GM23248 (cell line): ENCODE measurements at regions not wholly inside any gene's neighbourhood (a gene's known extent, or its start where the extent isn't known, plus 50 kb on each side); places are given as distances from the start of the nearest gene placed in this dataset.

ENCODE experiments used
- DNase-seq: peaks from one replicate; pipeline ENCODE4 v3.0.0-alpha.2; 2015
- H2AFZ ChIP-seq: fragments of 200-600 bp; sonication (generic); 2 replicates; pipeline ENCODE4 v1.6.1; 2016; ENCODE audit warnings: antibody characterized with exemption
- H3F3A ChIP-seq: fragments of 200-600 bp; sonication (generic); 2 replicates; pipeline ENCODE4 v1.6.1; 2016; ENCODE audit warnings: mild to moderate bottlenecking, antibody characterized with exemption, mixed run types; ENCODE audit not compliant: insufficient read depth
- H3K27ac ChIP-seq: fragments of 200-600 bp; sonication (generic); 2 replicates; pipeline ENCODE4 v1.5.1; 2016; ENCODE audit warnings: mild to moderate bottlenecking
- H3K27me3 ChIP-seq: fragments of 200-600 bp; sonication (generic); replicated peaks from 2 replicates; pipeline ENCODE4 v1.6.1; 2016; ENCODE audit warnings: mild to moderate bottlenecking; ENCODE audit not compliant: insufficient read depth
- H3K36me3 ChIP-seq: fragments of 200-600 bp; sonication (generic); 2 replicates; pipeline ENCODE4 v1.6.1; 2016; ENCODE audit warnings: low read depth, mild to moderate bottlenecking
- H3K4me1 ChIP-seq: fragments of 200-600 bp; sonication (generic); 2 replicates; pipeline ENCODE4 v1.6.1; 2016; ENCODE audit warnings: mild to moderate bottlenecking; ENCODE audit not compliant: insufficient read depth
- H3K4me2 ChIP-seq: fragments of 200-600 bp; sonication (generic); one replicate; pipeline ENCODE4 v1.6.1; 2016; ENCODE audit warnings: mild to moderate bottlenecking; ENCODE audit not compliant: unreplicated experiment
- H3K4me3 ChIP-seq: fragments of 200-600 bp; sonication (generic); 2 replicates; pipeline ENCODE4 v1.5.1; 2016; ENCODE audit warnings: mild to moderate bottlenecking
- H3K79me2 ChIP-seq: fragments of 200-600 bp; sonication (generic); 2 replicates; pipeline ENCODE4 v1.6.1; 2016; ENCODE audit warnings: mild to moderate bottlenecking; ENCODE audit not compliant: insufficient read depth
- H3K9ac ChIP-seq: fragments of 200-600 bp; sonication (generic); 2 replicates; pipeline ENCODE4 v1.6.1; 2016; ENCODE audit warnings: mild to moderate bottlenecking
- H3K9me2 ChIP-seq: fragments of 200-600 bp; sonication (generic); 2 replicates; pipeline ENCODE4 v1.6.1; 2016; ENCODE audit warnings: mixed run types, mild to moderate bottlenecking, moderate library complexity; ENCODE audit not compliant: insufficient read depth
- H3K9me3 ChIP-seq: fragments of 200-600 bp; sonication (generic); one replicate; pipeline ENCODE4 v1.6.1; 2017; ENCODE audit warnings: low read depth
- H4K20me1 ChIP-seq: fragments of 200-600 bp; sonication (generic); 2 replicates; pipeline ENCODE4 v1.6.0; 2016; ENCODE audit not compliant: insufficient read depth
- EZH2 ChIP-seq: fragments of 200-600 bp; sonication (generic); IDR thresholded peaks from 2 replicates; pipeline ENCODE4 v1.6.1; 2018; ENCODE audit warnings: antibody characterized with exemption, mild to moderate bottlenecking; ENCODE audit not compliant: insufficient read depth, poor library complexity, severe bottlenecking
- EZH2phosphoT487 ChIP-seq: fragments of 200-600 bp; sonication (generic); IDR thresholded peaks from 2 replicates; pipeline ENCODE4 v1.6.1; 2018; ENCODE audit warnings: antibody characterized with exemption, moderate library complexity, mild to moderate bottlenecking, low read depth; ENCODE audit not compliant: insufficient read depth
- WGBS, 2 experiments: methylation state at CpG; one replicate each; pipeline ENCODE4 v1.1.6; 2015 to 2017; ENCODE audit warnings: low lambda C conversion rate in 2 of 2, low coverage in 1 of 2; ENCODE audit errors: missing lambda C conversion rate in 2 of 2; 5-methylcytosine and 5-hydroxymethylcytosine counted together
- in situ Hi-C: fragments of 300-500 bp; cut with MboI; formaldehyde crosslinking; loops from 2 replicates; pipeline ENCODE4 v1.15.0; 2020

DNA sequence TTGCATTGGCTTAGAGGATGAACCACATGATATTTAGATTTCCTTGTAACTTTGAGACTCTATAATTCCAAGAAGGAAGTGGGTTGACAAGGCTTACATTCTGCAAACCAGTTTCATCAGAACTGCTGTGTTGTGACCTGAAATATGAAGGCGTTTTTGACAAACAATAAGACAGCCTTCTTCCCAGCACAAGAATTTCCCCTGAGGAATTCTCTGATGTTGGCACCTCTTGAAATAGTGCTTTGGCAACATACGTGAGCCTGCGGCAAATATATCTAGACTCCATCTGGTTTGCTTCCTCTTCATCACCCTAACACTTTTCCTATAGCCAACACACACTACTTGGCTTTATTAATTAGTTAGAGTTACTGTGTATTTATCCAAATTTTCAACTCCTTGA, 585.5 kb upstream of the SOX9 start:
- DNase-seq = no peak
- Histone ChIP-seq H3K4me1 (peaks cover 11% of the 10 kb centered on the region), H3K36me3 (no peaks in the 10 kb centered on the region), H3K9me2 (no peaks in the 10 kb centered on the region), H3K4me2 (no peak overlapping the region), H4K20me1 (no peaks in the 10 kb centered on the region), H3K9me3 (no peaks in the 10 kb centered on the region), H3K4me3 (no peak overlapping the region), H3K27ac (no peak overlapping the region), H3F3A (peaks cover 3% of the 10 kb centered on the region; the same call in 1 of the 2 replicates), H3K27me3 (no peaks in the 10 kb centered on the region), H2AFZ (no peak overlapping the region), H3K9ac (no peak overlapping the region), H3K79me2 (no peaks in the 10 kb centered on the region)
- in situ Hi-C loops = no loop called here
- 94 to 100% methylated on average over 3 of the region's 3 CpGs for WGBS, 2 experiments
- TF ChIP-seq EZH2 (no peak), EZH2phosphoT487 (no peak)

DNA sequence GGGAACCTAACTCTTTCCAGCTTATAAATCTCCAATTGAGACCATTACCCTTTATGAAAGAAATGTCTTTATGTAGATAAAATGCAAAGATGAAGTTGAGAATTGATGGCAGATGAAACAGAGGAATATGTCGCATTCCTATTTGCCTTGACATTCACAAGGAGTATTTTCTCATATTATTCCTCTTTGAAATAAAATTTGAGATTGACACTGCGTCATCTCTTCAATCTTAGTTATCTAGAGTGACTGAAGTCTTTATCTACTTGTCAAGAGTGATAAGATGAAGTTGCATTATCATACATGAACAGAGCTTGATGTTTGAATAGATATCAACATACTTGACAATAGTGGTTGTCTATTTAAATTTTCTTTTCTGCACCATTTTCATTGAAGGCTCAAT, 574.4 kb upstream of the SOX9 start:
- no peak overlapping the region for H3K4me2 ChIP-seq
- in situ Hi-C loops = no loop called here
- H3K27ac ChIP-seq = no peak overlapping the region
- WGBS, 2 experiments = 77 to 81% methylated on average over 2 of the region's 2 CpGs
- TF ChIP-seq EZH2 (no peak), EZH2phosphoT487 (no peak)
- H3K4me3 ChIP-seq = no peak overlapping the region
- H3F3A ChIP-seq = 0 out of 2 replicates have a peak, but pooled peaks cover 5% of the 10 kb centered on the region
- no peak overlapping the region for H2AFZ ChIP-seq
- H3K9me3 ChIP-seq = no peaks in the 10 kb centered on the region
- H3K4me1 ChIP-seq = peaks cover 15% of the 10 kb centered on the region
- no peaks in the 10 kb centered on the region for H3K79me2 ChIP-seq
- H3K9me2 ChIP-seq = 0 out of 2 replicates have a peak, but pooled peaks cover 3% of the 10 kb centered on the region
- H4K20me1 ChIP-seq = no peaks in the 10 kb centered on the region
- no peaks in the 10 kb centered on the region for H3K36me3 ChIP-seq
- no peak overlapping the region for H3K9ac ChIP-seq
- DNase-seq = no peak
- H3K27me3 ChIP-seq = no peaks in the 10 kb centered on the region

DNA sequence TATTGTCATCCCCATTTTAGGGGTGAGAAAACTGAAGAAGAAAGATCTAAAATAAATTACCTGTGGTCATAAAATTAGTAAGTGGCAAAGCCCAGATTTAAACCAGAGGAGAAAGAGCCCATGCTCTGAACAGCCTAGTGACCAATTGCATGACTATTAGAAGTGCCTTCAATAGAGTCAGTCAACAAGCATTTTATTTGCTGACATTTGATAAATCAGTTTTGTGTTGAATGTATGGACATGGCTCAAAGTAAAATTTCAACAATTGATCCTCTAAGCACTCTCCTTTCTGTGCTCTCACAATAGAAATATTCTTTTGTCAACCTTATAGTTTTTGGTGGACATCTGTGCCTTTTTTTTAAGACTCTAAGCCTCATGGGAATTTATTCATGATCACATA, 572.9 kb upstream of the SOX9 start:
- Histone ChIP-seq H3K36me3 (no peaks in the 10 kb centered on the region), H3F3A (0 out of 2 replicates have a peak, but pooled peaks cover 5% of the 10 kb centered on the region), H4K20me1 (no peaks in the 10 kb centered on the region), H3K9ac (no peak overlapping the region), H3K4me3 (no peak overlapping the region), H3K27me3 (no peaks in the 10 kb centered on the region; the same call in 1 of the 2 replicates), H3K9me3 (no peaks in the 10 kb centered on the region), H3K4me1 (peaks cover 15% of the 10 kb centered on the region), H3K4me2 (no peak overlapping the region), H3K79me2 (no peaks in the 10 kb centered on the region), H3K9me2 (0 out of 2 replicates have a peak, but pooled peaks cover 3% of the 10 kb centered on the region), H2AFZ (no peak overlapping the region), H3K27ac (no peak overlapping the region)
- no peak for TF ChIP-seq EZH2
- no peak for TF ChIP-seq EZH2phosphoT487
- DNase-seq = no peak
- in situ Hi-C loops = no loop called here

DNA sequence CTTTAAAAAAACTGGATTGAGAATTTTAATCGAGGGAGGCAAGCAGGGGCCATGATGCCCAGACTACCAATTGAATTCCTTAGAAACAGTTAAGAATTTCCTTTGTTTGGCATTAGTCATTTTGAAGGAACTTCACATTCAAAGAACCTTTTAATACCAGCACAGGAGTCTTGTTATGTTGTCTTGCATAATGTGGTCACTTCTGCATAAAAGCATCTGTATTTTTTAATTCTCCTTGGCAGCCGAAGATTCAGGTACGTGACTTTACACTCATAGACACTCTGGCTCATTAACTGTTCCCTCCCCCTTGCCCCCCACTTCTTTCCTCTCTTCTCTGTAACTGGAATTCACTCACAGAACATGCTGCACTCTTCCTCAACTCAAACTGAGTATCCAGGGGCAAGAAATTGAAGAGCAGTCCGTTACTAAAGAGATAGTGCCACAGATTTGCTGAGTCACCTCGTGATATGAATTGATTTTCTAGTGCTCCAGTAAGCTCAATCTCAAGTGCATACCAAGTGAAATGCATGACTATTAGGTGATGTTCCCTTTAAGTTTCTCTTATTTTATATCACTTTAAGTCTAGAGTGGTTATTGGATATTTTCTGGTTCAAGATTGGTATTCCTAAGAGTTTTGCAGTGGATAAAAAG, 572.2 kb upstream of the SOX9 start:
- no peaks in the 10 kb centered on the region; the same call in 1 of the 2 replicates for H3K27me3 ChIP-seq
- no peaks in the 10 kb centered on the region for H3K9me3 ChIP-seq
- peak; percentile 40 for DNase-seq
- in situ Hi-C loops = no loop called here
- H3K79me2 ChIP-seq = no peaks in the 10 kb centered on the region
- TF ChIP-seq EZH2phosphoT487 (no peak), EZH2 (no peak)
- no peaks in the 10 kb centered on the region for H4K20me1 ChIP-seq
- no peak overlapping the region for H3K9ac ChIP-seq
- 0 out of 2 replicates have a peak, but pooled peaks cover 5% of the 10 kb centered on the region for H3F3A ChIP-seq
- H3K4me1 ChIP-seq = peaks cover 15% of the 10 kb centered on the region
- WGBS, 2 experiments = 71 to 75% methylated on average over 5 of the region's 5 CpGs
- H3K4me3 ChIP-seq = no peak overlapping the region
- no peaks in the 10 kb centered on the region for H3K36me3 ChIP-seq
- H3K4me2 ChIP-seq = no peak overlapping the region
- 0 out of 2 replicates have a peak, but pooled peaks cover 3% of the 10 kb centered on the region for H3K9me2 ChIP-seq
- no peak overlapping the region for H3K27ac ChIP-seq
- H2AFZ ChIP-seq = no peak overlapping the region
